Stimulated activated naive CD4-positive, alpha-beta T cell treated with Interleukin-2 at 50 U/mL for 16 hours (primary cell): ENCODE measurements at regions not wholly inside any gene's neighbourhood (a gene's known extent, or its start where the extent isn't known, plus 50 kb on each side); places are given as distances from the start of the nearest gene placed in this dataset.
"Not testable (repeated sequence)": the region's sequence is repeated elsewhere in the genome, so short reads cannot be mapped to it uniquely, and the experiment has no call there.

Experiments
- DNase-seq: peaks from one replicate; lab custom pipeline; 2025; lab: John Stamatoyannopoulos, UW

GRCh38 chr3:94412936-94413335 is 350.1 kb downstream of the NSUN3 start:
- DNase-seq = not testable (repeated sequence)

DNA sequence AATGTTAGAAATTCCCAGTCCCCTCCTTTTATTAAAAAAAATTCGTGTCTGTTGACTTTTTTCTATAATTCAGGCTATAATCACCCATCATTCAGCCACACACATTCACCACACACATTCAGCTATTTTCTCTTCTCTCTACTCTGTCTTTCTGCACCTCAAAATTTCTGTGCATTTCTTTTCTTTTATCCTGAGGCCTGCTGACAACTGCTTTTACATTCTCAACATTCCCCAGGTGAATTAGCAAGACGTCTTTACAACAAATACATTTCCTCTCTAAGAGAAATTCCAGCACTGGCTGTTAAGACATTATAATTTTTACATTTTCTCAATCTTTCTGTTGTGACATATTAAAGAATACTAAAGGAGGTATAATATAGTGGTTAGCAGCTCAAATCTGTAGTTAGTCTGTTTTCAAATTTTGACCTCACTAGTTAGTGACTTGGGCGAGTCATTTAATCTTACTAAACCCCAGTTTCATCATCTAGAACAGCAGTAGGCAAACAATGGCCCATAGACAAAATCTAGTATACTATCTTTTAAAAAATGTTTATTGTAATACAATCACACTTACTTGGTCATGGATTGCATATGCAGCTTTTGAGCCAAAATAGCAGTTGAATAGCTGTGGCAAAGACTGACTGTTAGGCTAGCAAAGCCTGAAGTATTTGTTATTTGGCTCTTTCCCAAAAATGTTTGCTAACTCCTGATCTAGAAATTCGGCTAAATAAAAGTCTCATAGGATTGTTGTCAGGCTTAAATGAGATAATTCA is 350.7 kb downstream of the NSUN3 start:
- DNase-seq = no peak

GRCh38 chr3:94414418-94414817 is 351.6 kb downstream of the NSUN3 start:
- DNase-seq = no peak

DNA sequence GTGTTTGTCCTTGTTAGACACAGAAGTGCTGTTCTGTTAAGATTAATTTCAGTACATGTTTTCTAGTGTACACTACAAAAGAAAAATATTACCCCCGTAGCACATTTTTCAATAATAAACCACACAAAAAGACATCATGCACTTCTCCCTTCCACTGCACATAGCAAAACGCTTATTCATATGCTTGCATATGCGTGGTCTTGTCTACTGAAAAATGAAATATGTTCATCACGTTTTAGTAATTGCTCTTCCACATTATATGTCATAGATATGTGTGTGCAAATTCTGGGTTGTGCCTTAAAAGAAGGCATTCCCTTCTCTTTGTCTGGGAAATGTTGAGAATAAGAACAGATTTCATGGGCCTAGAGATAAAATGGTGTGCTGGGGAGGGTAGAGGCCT is 353.9 kb downstream of the NSUN3 start:
- DNase-seq = no peak

- DNase-seq = no peak
Observed at GRCh38 chr3:94417963-94418455, 355.1 kb downstream of the NSUN3 start.

DNA sequence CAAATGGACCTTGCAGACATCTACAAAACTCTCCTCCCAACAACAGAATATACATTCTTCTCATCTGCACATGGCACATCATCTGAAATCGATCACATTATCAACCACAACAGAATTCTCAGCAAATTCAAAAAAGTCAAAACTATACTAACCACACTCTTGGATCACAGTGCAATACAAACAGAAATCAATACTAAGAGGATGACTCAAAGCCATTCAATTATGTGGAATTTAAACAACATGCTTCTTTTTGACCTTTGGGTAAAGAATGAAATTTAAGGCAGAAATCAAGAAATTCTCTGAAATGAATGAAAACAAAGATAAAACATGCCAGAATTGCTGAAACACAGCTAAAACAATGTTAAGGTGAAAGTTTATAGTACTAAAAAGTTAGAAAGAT is 358.1 kb downstream of the NSUN3 start:
- DNase-seq = no peak

GRCh38 chr3:94423578-94423977 is 360.7 kb downstream of the NSUN3 start:
- DNase-seq = no peak

- no peak for DNase-seq
Observed at GRCh38 chr3:94429517-94429916, 366.7 kb downstream of the NSUN3 start.

GRCh38 chr3:94431876-94432570 is 369.2 kb downstream of the NSUN3 start:
- DNase-seq = no peak

DNA sequence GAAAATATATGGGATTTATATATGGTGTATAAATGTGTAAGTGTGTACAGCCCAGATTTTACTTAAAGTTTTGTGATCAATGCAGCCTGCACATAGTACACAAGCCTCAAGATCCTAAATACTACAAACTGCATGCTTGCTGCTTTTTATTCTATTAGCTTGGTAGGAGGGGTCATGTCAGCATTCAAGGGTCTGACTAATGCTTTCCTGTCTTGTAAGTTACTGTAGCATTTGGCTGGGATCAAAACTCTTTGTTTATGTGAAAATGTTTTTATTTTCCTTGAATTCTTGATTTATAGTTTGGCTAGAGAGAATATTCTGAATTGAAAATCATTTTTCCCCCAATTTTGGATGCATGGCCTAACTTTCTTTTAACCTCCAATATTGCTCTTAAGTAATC is 370.9 kb downstream of the NSUN3 start:
- DNase-seq = no peak

DNA sequence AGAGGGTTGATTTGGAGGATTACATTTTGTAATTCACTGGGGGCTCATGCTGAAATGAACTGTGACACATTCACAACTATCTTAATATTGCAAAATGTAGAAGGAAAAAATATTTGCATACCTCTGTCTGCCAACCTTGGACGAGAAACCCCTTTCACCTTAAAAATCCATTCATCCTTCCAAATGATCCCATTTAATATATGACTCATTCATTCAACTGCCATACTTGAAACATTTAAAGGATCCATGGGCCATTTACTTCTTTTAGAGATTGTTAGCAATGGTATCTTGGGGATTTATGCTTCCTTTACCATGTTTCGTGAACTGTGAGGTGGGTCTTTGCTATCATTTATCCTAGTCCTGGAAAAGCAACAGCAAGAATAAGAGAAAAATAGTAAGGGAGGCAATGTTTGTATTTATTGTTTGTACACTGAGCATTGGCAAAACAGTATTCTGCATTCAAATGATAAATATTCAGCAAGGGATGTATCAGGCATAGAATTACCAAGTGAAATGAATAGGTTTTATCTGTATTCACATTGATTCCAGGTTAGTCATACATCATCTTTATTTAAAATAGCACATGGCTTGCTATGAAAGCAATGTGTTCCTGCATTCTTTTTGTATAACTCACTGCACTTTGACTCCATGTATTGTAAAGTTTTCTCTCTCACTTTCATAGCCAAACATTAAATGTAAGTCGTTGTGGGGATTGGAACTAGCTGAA is 378.1 kb downstream of the NSUN3 start:
- DNase-seq = no peak

DNA sequence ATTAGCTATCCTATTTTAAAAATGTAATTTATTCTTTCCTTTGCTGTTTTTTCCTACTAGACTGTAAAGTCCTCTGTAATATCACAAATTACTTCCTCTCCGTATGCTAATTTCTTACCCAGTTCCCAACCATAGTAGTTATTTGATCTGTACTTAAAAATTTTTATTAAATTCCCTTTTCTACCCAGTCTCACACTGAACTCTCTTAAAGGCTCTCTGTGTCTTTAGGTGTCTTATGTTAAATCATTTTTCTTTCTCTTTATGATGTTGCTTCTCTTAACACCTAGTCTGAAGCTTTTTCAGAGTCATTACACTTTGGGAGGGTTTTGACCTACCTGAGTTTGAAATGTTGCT is 378.6 kb downstream of the NSUN3 start:
- DNase-seq = no peak

GRCh38 chr3:94453864-94454263 is 391.0 kb downstream of the NSUN3 start:
- no peak for DNase-seq

DNA sequence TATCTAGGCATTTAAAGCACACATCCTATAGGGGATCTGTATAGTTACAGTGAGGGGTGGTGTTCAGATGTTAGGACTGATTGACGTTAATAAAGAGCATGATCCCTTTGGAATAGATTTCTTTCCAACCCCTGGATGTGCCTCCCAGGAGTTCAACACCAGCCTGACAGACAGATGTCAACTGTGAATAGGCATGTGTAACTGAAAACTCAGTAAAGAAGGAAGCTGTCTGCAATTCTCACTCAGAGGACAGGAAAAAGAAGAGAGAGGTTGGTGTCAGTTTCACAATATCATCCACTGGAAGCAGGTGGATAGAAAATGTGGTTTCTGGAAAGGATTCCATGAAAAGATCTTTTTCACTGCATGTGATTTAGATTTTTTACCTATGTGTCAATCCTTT is 396.3 kb downstream of the NSUN3 start:
- no peak for DNase-seq

DNA sequence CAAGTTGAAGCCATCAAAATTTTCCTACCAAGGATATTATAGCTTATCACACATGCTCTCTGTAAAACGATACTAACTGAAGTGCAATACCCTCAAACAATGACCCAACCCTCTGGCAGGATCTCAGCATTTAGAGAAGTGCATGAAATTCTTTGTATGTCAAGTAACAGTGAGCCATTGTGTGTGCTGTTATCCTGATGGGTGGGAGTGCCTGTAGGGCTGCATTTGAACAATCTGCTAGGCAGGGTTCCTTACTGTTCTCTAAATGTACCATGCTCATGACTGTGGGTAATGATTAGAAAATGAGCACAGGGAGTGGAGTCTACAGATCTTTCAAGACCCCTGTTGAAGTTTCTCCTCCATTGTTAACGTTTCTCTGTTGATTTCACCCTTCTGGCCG is 398.1 kb downstream of the NSUN3 start:
- DNase-seq = no peak

DNA sequence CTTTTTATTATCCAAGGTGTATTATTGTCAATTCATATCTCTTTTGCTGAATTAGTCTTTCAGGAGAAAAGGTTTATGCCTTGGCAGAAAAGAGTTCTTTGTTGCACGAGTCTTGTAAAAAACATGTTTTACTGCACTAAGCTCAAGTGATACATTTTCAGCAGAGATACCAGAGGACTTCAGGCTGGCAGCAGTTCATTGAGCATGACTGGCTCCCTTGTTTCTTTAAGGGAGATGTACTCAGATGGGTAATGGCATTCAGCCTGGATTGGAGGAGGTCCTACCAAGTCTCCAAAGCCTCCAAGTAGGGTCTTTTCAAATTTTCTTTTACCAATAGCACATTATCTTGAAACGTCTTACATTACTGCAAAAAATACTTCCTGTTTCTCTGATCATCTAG is 400.1 kb downstream of the NSUN3 start:
- DNase-seq = no peak

DNA sequence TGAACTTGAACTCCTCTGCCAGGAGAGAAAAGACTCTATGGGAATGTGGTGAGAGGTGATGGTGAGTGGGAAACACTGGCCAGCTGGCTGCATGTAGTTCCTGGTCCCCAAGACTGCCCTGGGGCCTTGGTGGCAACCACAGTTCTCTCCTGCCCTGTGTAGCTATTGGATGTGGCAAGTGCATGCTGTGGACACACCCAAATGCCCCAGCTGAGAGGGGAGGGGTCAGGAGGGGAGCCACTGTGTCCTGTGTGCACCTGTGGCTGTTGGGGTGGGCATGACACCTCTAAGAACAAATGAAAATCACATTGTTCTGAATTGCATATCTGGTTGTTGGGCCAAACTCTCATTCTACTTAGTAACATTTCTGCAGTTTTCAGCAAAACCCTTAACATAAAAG is 409.6 kb downstream of the NSUN3 start:
- DNase-seq = no peak

DNA sequence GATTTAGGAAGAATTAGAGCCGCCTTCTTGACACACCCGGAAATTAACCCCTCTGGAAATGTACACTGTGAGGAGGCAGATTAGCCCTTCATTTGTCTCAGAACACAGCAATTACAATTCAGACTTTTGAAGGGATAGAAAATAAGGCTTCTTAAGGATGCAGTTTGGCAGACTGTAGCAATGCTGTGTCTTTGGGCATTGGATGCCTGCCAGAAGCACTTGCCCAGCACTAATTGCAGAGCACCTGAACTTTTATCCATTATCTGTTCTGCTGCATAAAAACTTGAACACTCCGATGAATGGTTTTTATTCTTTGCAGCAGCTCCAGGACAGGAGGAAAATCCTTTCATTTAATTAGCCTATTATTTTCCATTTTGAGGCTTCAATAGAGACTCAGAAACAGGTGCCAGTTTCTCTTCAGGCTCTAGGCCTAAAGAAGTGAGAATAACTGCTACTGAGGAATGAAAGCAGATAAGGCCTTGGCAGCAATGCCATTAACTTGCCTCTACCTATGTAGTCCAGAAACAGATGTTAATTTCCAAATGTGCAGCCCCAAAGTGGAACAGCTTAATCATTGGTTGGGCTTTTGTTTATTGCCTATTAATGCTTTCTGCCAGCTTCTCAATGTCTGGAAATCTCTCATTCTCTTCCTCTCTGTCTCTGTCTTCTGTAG is 418.5 kb downstream of the NSUN3 start:
- no peak for DNase-seq

- no peak for DNase-seq
Observed at GRCh38 chr3:94482686-94483085, 419.8 kb downstream of the NSUN3 start.

DNA sequence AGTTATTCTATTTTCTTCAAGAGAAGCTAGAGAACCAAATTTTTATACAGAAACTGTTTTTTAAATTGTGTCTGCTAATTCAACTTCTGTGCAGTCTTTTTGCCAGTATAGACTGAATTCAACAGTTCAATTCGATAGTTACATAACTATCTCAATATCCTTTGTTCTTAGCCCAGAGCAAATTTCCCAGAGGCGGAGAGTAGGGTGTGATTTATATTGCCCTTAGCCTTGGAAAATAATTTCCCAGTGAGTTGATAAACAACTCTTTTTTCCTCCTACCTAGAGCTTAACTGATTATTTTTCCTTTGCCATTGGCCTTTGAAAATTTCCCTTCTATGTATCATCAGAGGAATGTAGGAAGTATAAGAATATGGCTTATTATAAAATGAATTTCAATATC is 420.5 kb downstream of the NSUN3 start:
- DNase-seq = no peak

DNA sequence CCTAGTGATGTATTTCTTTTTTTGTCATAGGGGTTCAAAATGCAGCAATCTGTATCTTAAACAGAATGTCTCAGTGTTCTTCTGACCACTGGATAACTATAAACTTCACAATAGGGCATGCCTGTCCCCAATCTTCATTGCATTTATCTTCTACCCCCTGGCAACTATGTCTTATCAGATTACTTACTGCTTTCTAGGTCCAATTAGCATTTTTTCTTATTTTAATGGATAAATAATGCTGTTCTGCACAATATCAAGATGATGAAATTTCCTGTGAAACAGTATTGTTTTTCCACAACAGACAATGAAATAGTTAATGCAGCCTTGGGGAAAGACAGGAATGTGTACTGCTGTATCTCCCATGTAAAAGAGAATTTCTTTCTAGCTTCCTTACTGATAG is 432.1 kb downstream of the NSUN3 start:
- DNase-seq = no peak

- no peak for DNase-seq
Observed at GRCh38 chr3:94500146-94500545, 437.3 kb downstream of the NSUN3 start.
